ENCODE measurements at regions not wholly inside any gene's neighbourhood (a gene's known extent, or its start where the extent isn't known, plus 50 kb on each side); places are given as distances from the start of the nearest gene placed in this dataset.

GRCh38 chr2:175552902-175553301, 371.4 kb upstream of the ATP5MC3 start:
- H3K27me3 ChIP-seq (replicated peaks; ENCODE audit: control insufficient read depth, insufficient read depth, low read length), result no peaks in the 10 kb centered on the region
- H3K4me1 Mint-ChIP-seq (ENCODE audit: low read depth, unreplicated experiment), result no peaks in the 10 kb centered on the region
- BruUV-seq (replicated peaks), result no TSS peak
- no peak overlapping the region for H3K27ac Mint-ChIP-seq (ENCODE audit: unreplicated experiment)
- H3K27me3 Mint-ChIP-seq (ENCODE audit: insufficient read depth, unreplicated experiment), result peaks cover 14% of the 10 kb centered on the region
- H3K9me3 ChIP-seq, result no peaks in the 10 kb centered on the region
- intact Hi-C loops (cut with micrococcal nuclease; ENCODE audit: unreplicated experiment), result no loop called here
- no peaks in the 10 kb centered on the region for H3K9me3 Mint-ChIP-seq (ENCODE audit: unreplicated experiment)
- no peak for TF ChIP-seq CTCF (IDR thresholded peaks at IDR 0.05; ENCODE audit: insufficient read depth in 1 of 2, low read depth in 1 of 2, low read length in 1 of 2, severe bottlenecking in 1 of 2, unreplicated experiment in 1 of 2)
- CTCF ChIA-PET, result no interaction called here
- H3K36me3 Mint-ChIP-seq (ENCODE audit: insufficient read depth, unreplicated experiment), result no peaks in the 10 kb centered on the region
- no peaks in the 10 kb centered on the region for H3K4me1 ChIP-seq
- no peak overlapping the region for H3K4me3 ChIP-seq (ENCODE audit: low read depth, low read length)
- H3K36me3 ChIP-seq (ENCODE audit: control insufficient read depth, insufficient read depth, low read length), result no peaks in the 10 kb centered on the region
- H3K4me3 Mint-ChIP-seq (ENCODE audit: unreplicated experiment), result no peak overlapping the region
- POLR2A ChIA-PET, result no interaction called here
- no peak for DNase-seq

GRCh38 chr2:175540421-175540820, 358.9 kb upstream of the ATP5MC3 start:
- DNase-seq, result no peak
- Mint-ChIP-seq H3K27me3 (ENCODE audit: insufficient read depth, unreplicated experiment) (peaks cover 3% of the 10 kb centered on the region), H3K9me3 (ENCODE audit: unreplicated experiment) (peaks cover 15% of the 10 kb centered on the region), H3K4me1 (ENCODE audit: low read depth, unreplicated experiment) (no peaks in the 10 kb centered on the region), H3K36me3 (ENCODE audit: insufficient read depth, unreplicated experiment) (no peaks in the 10 kb centered on the region), H3K27ac (ENCODE audit: unreplicated experiment) (no peak overlapping the region), H3K4me3 (ENCODE audit: unreplicated experiment) (no peak overlapping the region)
- CTCF ChIA-PET, result no interaction called here
- Histone ChIP-seq H3K36me3 (ENCODE audit: control insufficient read depth, insufficient read depth, low read length) (no peaks in the 10 kb centered on the region), H3K4me1 (no peaks in the 10 kb centered on the region), H3K9me3 (peaks cover 4% of the 10 kb centered on the region; the same call in 1 of the 2 replicates), H3K4me3 (ENCODE audit: low read depth, low read length) (no peak overlapping the region), H3K27me3 (replicated peaks; ENCODE audit: control insufficient read depth, insufficient read depth, low read length) (no peaks in the 10 kb centered on the region)
- no peak for TF ChIP-seq CTCF (IDR thresholded peaks at IDR 0.05; ENCODE audit: insufficient read depth in 1 of 2, low read depth in 1 of 2, low read length in 1 of 2, severe bottlenecking in 1 of 2, unreplicated experiment in 1 of 2)
- intact Hi-C loops (cut with micrococcal nuclease; ENCODE audit: unreplicated experiment), result no loop called here
- no TSS peak for BruUV-seq (replicated peaks)
- POLR2A ChIA-PET, result no interaction called here

GRCh38 chr2:175539122-175539521, 357.6 kb upstream of the ATP5MC3 start:
- Histone ChIP-seq H3K36me3 (ENCODE audit: control insufficient read depth, insufficient read depth, low read length) (no peaks in the 10 kb centered on the region), H3K9me3 (peaks cover 4% of the 10 kb centered on the region; the same call in 1 of the 2 replicates), H3K4me3 (ENCODE audit: low read depth, low read length) (no peak overlapping the region), H3K27me3 (replicated peaks; ENCODE audit: control insufficient read depth, insufficient read depth, low read length) (no peaks in the 10 kb centered on the region), H3K4me1 (no peaks in the 10 kb centered on the region)
- Mint-ChIP-seq H3K9me3 (ENCODE audit: unreplicated experiment) (peaks cover 13% of the 10 kb centered on the region), H3K4me1 (ENCODE audit: low read depth, unreplicated experiment) (no peaks in the 10 kb centered on the region), H3K27me3 (ENCODE audit: insufficient read depth, unreplicated experiment) (peaks cover 3% of the 10 kb centered on the region), H3K4me3 (ENCODE audit: unreplicated experiment) (no peak overlapping the region), H3K36me3 (ENCODE audit: insufficient read depth, unreplicated experiment) (no peaks in the 10 kb centered on the region), H3K27ac (ENCODE audit: unreplicated experiment) (no peak overlapping the region)
- CTCF ChIA-PET, result no interaction called here
- BruUV-seq (replicated peaks), result no TSS peak
- DNase-seq, result no peak
- POLR2A ChIA-PET, result no interaction called here
- intact Hi-C loops (cut with micrococcal nuclease; ENCODE audit: unreplicated experiment), result no loop called here
- TF ChIP-seq CTCF (IDR thresholded peaks at IDR 0.05; ENCODE audit: insufficient read depth in 1 of 2, low read depth in 1 of 2, low read length in 1 of 2, severe bottlenecking in 1 of 2, unreplicated experiment in 1 of 2), result no peak

Measured in Caco-2 (cell line).